ENCODE measurements at regions not wholly inside any gene's neighbourhood (a gene's known extent, or its start where the extent isn't known, plus 50 kb on each side); places are given as distances from the start of the nearest gene placed in this dataset.

GRCh38 chr6:140124498-140124897 lies 750.0 kb upstream of the CITED2 start:
- BruUV-seq (replicated peaks) = no TSS peak
- intact Hi-C loops (cut with micrococcal nuclease; ENCODE audit: unreplicated experiment) = no loop called here
- no peak overlapping the region for H3K4me3 ChIP-seq (ENCODE audit: low read depth, low read length, poor library complexity, severe bottlenecking)
- H3K27ac ChIP-seq (ENCODE audit: low read depth, low read length, poor library complexity, severe bottlenecking) = no peak overlapping the region
- ChIA-PET CTCF (no interaction called here), POLR2A (ENCODE audit: low non-redundant PET) (no interaction called here)
- H3K9me3 ChIP-seq (ENCODE audit: low read depth, low read length, poor library complexity, severe bottlenecking) = peaks cover 10% of the 10 kb centered on the region
- H3K4me1 ChIP-seq (ENCODE audit: insufficient read depth, low read length, poor library complexity, severe bottlenecking) = no peaks in the 10 kb centered on the region
- no peak for DNase-seq (ENCODE audit: low spot score)
- TF ChIP-seq EZH2 (IDR thresholded peaks at IDR 0.05; ENCODE audit: borderline replicate concordance, low read depth, low read length, poor library complexity, severe bottlenecking) = no peak
- H3K27me3 ChIP-seq (replicated peaks; ENCODE audit: insufficient read depth, low read depth, low read length, poor library complexity) = no peaks in the 10 kb centered on the region
- no peaks in the 10 kb centered on the region for H3K36me3 ChIP-seq (ENCODE audit: insufficient read depth, low read length, poor library complexity, severe bottlenecking)

- Histone ChIP-seq H3K27me3 (replicated peaks; ENCODE audit: insufficient read depth, low read depth, low read length, poor library complexity) (no peaks in the 10 kb centered on the region), H3K9me3 (ENCODE audit: low read depth, low read length, poor library complexity, severe bottlenecking) (no peaks in the 10 kb centered on the region), H3K4me1 (ENCODE audit: insufficient read depth, low read length, poor library complexity, severe bottlenecking) (peaks cover 20% of the 10 kb centered on the region), H3K27ac (ENCODE audit: low read depth, low read length, poor library complexity, severe bottlenecking) (no peak overlapping the region), H3K36me3 (ENCODE audit: insufficient read depth, low read length, poor library complexity, severe bottlenecking) (no peaks in the 10 kb centered on the region), H3K4me3 (ENCODE audit: low read depth, low read length, poor library complexity, severe bottlenecking) (no peak overlapping the region)
- DNase-seq (ENCODE audit: low spot score) = no peak
- ChIA-PET CTCF (no interaction called here), POLR2A (ENCODE audit: low non-redundant PET) (no interaction called here)
- intact Hi-C loops (cut with micrococcal nuclease; ENCODE audit: unreplicated experiment) = no loop called here
- no peak for TF ChIP-seq EZH2 (IDR thresholded peaks at IDR 0.05; ENCODE audit: borderline replicate concordance, low read depth, low read length, poor library complexity, severe bottlenecking)
- TF ChIP-seq CTCF (conservative IDR thresholded peaks at IDR 0.05; ENCODE audit: low read depth, low read length) = no peak
- no TSS peak for BruUV-seq (replicated peaks)
Observed at GRCh38 chr6:140108167-140108566, 733.7 kb upstream of the CITED2 start.

GRCh38 chr6:140107216-140107615 lies 732.8 kb upstream of the CITED2 start:
- Histone ChIP-seq H3K36me3 (ENCODE audit: insufficient read depth, low read length, poor library complexity, severe bottlenecking) (no peaks in the 10 kb centered on the region), H3K4me3 (ENCODE audit: low read depth, low read length, poor library complexity, severe bottlenecking) (no peak overlapping the region), H3K4me1 (ENCODE audit: insufficient read depth, low read length, poor library complexity, severe bottlenecking) (peaks cover 20% of the 10 kb centered on the region), H3K27ac (ENCODE audit: low read depth, low read length, poor library complexity, severe bottlenecking) (no peak overlapping the region), H3K9me3 (ENCODE audit: low read depth, low read length, poor library complexity, severe bottlenecking) (no peaks in the 10 kb centered on the region), H3K27me3 (replicated peaks; ENCODE audit: insufficient read depth, low read depth, low read length, poor library complexity) (no peaks in the 10 kb centered on the region)
- TF ChIP-seq EZH2 (IDR thresholded peaks at IDR 0.05; ENCODE audit: borderline replicate concordance, low read depth, low read length, poor library complexity, severe bottlenecking) (no peak), CTCF (conservative IDR thresholded peaks at IDR 0.05; ENCODE audit: low read depth, low read length) (no peak)
- BruUV-seq (replicated peaks) = no TSS peak
- POLR2A ChIA-PET (ENCODE audit: low non-redundant PET) = no interaction called here
- intact Hi-C loops (cut with micrococcal nuclease; ENCODE audit: unreplicated experiment) = no loop called here
- DNase-seq (ENCODE audit: low spot score) = no peak
- CTCF ChIA-PET = no interaction called here

- TF ChIP-seq CTCF (conservative IDR thresholded peaks at IDR 0.05; ENCODE audit: low read depth, low read length) (peak; percentile 42; the same call in 1 of the 2 replicates), EZH2 (IDR thresholded peaks at IDR 0.05; ENCODE audit: borderline replicate concordance, low read depth, low read length, poor library complexity, severe bottlenecking) (no peak)
- no peak overlapping the region for H3K4me3 ChIP-seq (ENCODE audit: low read depth, low read length, poor library complexity, severe bottlenecking)
- H3K4me1 ChIP-seq (ENCODE audit: insufficient read depth, low read length, poor library complexity, severe bottlenecking) = peaks cover 20% of the 10 kb centered on the region
- POLR2A ChIA-PET (ENCODE audit: low non-redundant PET) = no interaction called here
- intact Hi-C loops (cut with micrococcal nuclease; ENCODE audit: unreplicated experiment) = no loop called here
- no peaks in the 10 kb centered on the region for H3K27me3 ChIP-seq (replicated peaks; ENCODE audit: insufficient read depth, low read depth, low read length, poor library complexity)
- peak overlapping the region; percentile 52 for H3K27ac ChIP-seq (ENCODE audit: low read depth, low read length, poor library complexity, severe bottlenecking)
- H3K9me3 ChIP-seq (ENCODE audit: low read depth, low read length, poor library complexity, severe bottlenecking) = no peaks in the 10 kb centered on the region
- peak; percentile 73 for DNase-seq (ENCODE audit: low spot score)
- H3K36me3 ChIP-seq (ENCODE audit: insufficient read depth, low read length, poor library complexity, severe bottlenecking) = no peaks in the 10 kb centered on the region
- BruUV-seq (replicated peaks) = no TSS peak
- CTCF ChIA-PET = no interaction called here
Observed at GRCh38 chr6:140105857-140106256, 731.4 kb upstream of the CITED2 start.

All from A673 (cell line).